Neural progenitor cell (in vitro differentiated cells): ENCODE measurements at regions not wholly inside any gene's neighbourhood (a gene's known extent, or its start where the extent isn't known, plus 50 kb on each side); places are given as distances from the start of the nearest gene placed in this dataset.

Experiments used
- DNase-seq: peaks from one replicate; pipeline ENCODE4 v3.0.0-alpha.2; 2016; ENCODE audit warnings: low spot score
- H2AFZ ChIP-seq: fragments of 200-600 bp; sonication (generic); replicated peaks from 2 replicates; pipeline ENCODE4 v1.6.1; 2016; ENCODE audit warnings: antibody characterized with exemption
- H3F3A ChIP-seq: fragments of 200-600 bp; sonication (generic); 2 replicates; pipeline ENCODE4 v1.6.1; 2016; ENCODE audit warnings: antibody characterized with exemption, low read depth
- H3K27ac ChIP-seq: fragments of 200-600 bp; sonication (generic); 2 replicates; pipeline ENCODE4 v1.5.1; 2016; ENCODE audit warnings: mild to moderate bottlenecking
- H3K27me3 ChIP-seq: fragments of 200-600 bp; sonication (generic); 2 replicates; pipeline ENCODE4 v1.6.1; 2016; ENCODE audit warnings: mild to moderate bottlenecking, moderate library complexity
- H3K36me3 ChIP-seq: fragments of 200-600 bp; sonication (generic); 2 replicates; pipeline ENCODE4 v1.5.1; 2016
- H3K4me1 ChIP-seq: fragments of 200-600 bp; sonication (generic); 2 replicates; pipeline ENCODE4 v1.6.1; 2016; ENCODE audit warnings: mixed run types
- H3K4me2 ChIP-seq: fragments of 200-600 bp; sonication (generic); 2 replicates; pipeline ENCODE4 v1.6.1; 2016
- H3K4me3 ChIP-seq: fragments of 200-600 bp; sonication (generic); 2 replicates; pipeline ENCODE4 v1.5.1; 2016
- H3K79me2 ChIP-seq: fragments of 200-600 bp; sonication (generic); 2 replicates; pipeline ENCODE4 v1.6.1; 2016; ENCODE audit warnings: low read depth
- H3K9ac ChIP-seq: fragments of 200-600 bp; sonication (generic); 2 replicates; pipeline ENCODE4 v1.6.1; 2016
- H3K9me3 ChIP-seq: fragments of 200-600 bp; sonication (generic); 2 replicates; pipeline ENCODE4 v1.5.1; 2016; ENCODE audit warnings: low read depth
- H4K20me1 ChIP-seq: fragments of 200-600 bp; sonication (generic); 2 replicates; pipeline ENCODE4 v1.6.1; 2016; ENCODE audit warnings: low read depth
- H3K27ac Mint-ChIP-seq: 3 replicates; pipeline ENCODE4 v1.8.0; 2021; ENCODE audit warnings: mixed read lengths
- H3K27me3 Mint-ChIP-seq: 2 replicates; pipeline ENCODE4 v1.8.0; 2022; ENCODE audit warnings: low read depth, mild to moderate bottlenecking, inconsistent platforms, moderate library complexity, mixed read lengths; ENCODE audit not compliant: insufficient read depth
- H3K36me3 Mint-ChIP-seq: 3 replicates; pipeline ENCODE4 v1.8.0; 2021; ENCODE audit warnings: mixed read lengths
- H3K4me1 Mint-ChIP-seq: 3 replicates; pipeline ENCODE4 v1.8.0; 2021; ENCODE audit warnings: mixed read lengths
- H3K4me3 Mint-ChIP-seq: 3 replicates; pipeline ENCODE4 v1.8.0; 2021; ENCODE audit warnings: mild to moderate bottlenecking, moderate library complexity, mixed read lengths
- H3K9me3 Mint-ChIP-seq: 3 replicates; pipeline ENCODE4 v1.8.0; 2020; ENCODE audit warnings: mixed read lengths
- EZH2 ChIP-seq: fragments of 200-600 bp; sonication (generic); IDR thresholded peaks from 2 replicates; pipeline ENCODE4 v1.6.1; 2017; ENCODE audit warnings: antibody characterized with exemption, mild to moderate bottlenecking, moderate library complexity
- EZH2phosphoT487 ChIP-seq: fragments of 200-600 bp; sonication (generic); IDR thresholded peaks from 2 replicates; pipeline ENCODE4 v1.6.1; 2017; ENCODE audit warnings: antibody characterized with exemption
- TF ChIP-seq, protein P1 (sequence below): fragments of 200-600 bp; sonication (generic); IDR thresholded peaks from 2 replicates; pipeline ENCODE4 v1.5.1; 2017; ENCODE audit warnings: antibody characterized with exemption, mild to moderate bottlenecking

DNA sequence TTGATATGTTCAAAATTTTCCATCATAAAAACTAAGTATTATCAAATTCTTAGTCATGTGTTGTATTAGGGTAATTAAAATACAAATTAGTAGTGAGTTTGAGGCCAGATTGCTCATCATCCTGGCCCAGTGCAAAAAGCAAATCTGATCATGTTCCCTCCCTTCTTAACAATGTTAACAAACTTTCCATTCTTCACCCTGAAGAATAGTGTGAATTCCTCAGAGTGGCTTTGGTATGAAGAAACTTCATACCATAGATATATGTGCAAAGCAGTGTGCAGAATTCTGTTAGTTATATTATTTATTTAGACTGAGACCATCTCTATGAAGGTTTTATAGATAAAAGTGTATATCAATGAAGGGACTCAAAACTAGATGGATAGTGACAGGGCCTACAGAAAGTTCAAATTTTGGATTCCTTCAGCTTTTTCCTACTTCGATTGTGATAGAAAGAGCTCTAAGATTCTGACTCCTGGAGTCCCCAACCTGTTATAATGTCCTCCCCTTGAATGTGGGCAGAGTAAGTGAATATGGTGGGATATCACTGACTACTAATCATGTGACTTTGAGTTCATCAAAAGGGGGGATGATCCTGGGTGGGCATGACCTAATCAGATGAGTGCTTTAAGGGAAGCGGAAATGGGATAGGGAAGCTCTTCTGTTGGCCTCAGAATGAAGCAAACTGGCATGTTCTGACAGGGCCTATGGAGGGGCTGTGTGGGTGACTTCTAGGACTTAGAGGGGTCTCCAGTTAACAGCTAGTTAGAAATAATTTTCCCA is 271.4 kb downstream of the BTG1 start:
- H3K9ac ChIP-seq, result no peak overlapping the region
- H2AFZ ChIP-seq, result no peak overlapping the region
- H3K4me3 Mint-ChIP-seq, result no peak overlapping the region
- no peaks in the 10 kb centered on the region for H3K27me3 Mint-ChIP-seq
- no peaks in the 10 kb centered on the region for H3K27me3 ChIP-seq
- peaks cover 2% of the 10 kb centered on the region for H3K9me3 Mint-ChIP-seq
- no peaks in the 10 kb centered on the region for H3K9me3 ChIP-seq
- H3K4me3 ChIP-seq, result no peak overlapping the region
- no peaks in the 10 kb centered on the region for H3K36me3 Mint-ChIP-seq
- no peaks in the 10 kb centered on the region for H3K79me2 ChIP-seq
- no peaks in the 10 kb centered on the region for H3F3A ChIP-seq
- H3K27ac ChIP-seq, result no peak overlapping the region
- TF ChIP-seq EZH2phosphoT487 (no peak), EZH2 (no peak)
- TF ChIP-seq, protein P1, sequence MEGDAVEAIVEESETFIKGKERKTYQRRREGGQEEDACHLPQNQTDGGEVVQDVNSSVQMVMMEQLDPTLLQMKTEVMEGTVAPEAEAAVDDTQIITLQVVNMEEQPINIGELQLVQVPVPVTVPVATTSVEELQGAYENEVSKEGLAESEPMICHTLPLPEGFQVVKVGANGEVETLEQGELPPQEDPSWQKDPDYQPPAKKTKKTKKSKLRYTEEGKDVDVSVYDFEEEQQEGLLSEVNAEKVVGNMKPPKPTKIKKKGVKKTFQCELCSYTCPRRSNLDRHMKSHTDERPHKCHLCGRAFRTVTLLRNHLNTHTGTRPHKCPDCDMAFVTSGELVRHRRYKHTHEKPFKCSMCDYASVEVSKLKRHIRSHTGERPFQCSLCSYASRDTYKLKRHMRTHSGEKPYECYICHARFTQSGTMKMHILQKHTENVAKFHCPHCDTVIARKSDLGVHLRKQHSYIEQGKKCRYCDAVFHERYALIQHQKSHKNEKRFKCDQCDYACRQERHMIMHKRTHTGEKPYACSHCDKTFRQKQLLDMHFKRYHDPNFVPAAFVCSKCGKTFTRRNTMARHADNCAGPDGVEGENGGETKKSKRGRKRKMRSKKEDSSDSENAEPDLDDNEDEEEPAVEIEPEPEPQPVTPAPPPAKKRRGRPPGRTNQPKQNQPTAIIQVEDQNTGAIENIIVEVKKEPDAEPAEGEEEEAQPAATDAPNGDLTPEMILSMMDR, result no peak
- no peaks in the 10 kb centered on the region for H4K20me1 ChIP-seq
- H3K27ac Mint-ChIP-seq, result no peak overlapping the region
- H3K36me3 ChIP-seq, result no peaks in the 10 kb centered on the region
- H3K4me2 ChIP-seq, result no peak overlapping the region
- DNase-seq, result no peak
- H3K4me1 ChIP-seq, result no peaks in the 10 kb centered on the region
- H3K4me1 Mint-ChIP-seq, result no peaks in the 10 kb centered on the region

DNA sequence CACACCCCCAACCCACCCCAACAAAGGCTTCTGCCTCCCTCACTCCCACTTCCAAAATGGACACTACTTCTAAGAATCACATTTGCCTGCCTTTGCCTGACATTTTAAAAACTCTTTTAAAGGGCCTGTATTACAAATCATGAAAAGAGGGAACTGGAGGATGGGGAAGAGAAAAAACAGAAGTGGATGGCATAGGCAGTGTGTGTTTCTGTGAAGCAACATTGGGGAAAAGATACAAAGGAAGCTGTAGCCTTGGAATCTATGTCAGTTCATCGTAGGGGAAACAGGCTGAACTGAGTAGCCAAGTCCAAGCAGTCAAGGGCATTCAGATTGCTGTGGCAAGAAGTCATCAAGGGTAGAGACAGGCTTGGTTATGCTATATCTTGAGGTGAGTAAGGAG is 273.9 kb downstream of the BTG1 start:
- Mint-ChIP-seq H3K27ac (no peak overlapping the region), H3K27me3 (no peaks in the 10 kb centered on the region), H3K9me3 (peaks cover 2% of the 10 kb centered on the region), H3K4me1 (peaks cover 9% of the 10 kb centered on the region), H3K36me3 (no peaks in the 10 kb centered on the region), H3K4me3 (no peak overlapping the region)
- Histone ChIP-seq H3K27ac (no peak overlapping the region), H4K20me1 (no peaks in the 10 kb centered on the region), H3K36me3 (no peaks in the 10 kb centered on the region), H3K9me3 (no peaks in the 10 kb centered on the region), H3K27me3 (no peaks in the 10 kb centered on the region), H3K9ac (no peak overlapping the region), H2AFZ (no peak overlapping the region), H3F3A (no peaks in the 10 kb centered on the region), H3K4me3 (no peak overlapping the region), H3K4me2 (no peak overlapping the region), H3K4me1 (no peaks in the 10 kb centered on the region), H3K79me2 (no peaks in the 10 kb centered on the region)
- TF ChIP-seq EZH2 (no peak), EZH2phosphoT487 (no peak)
- TF ChIP-seq, protein P1, result no peak
- DNase-seq, result no peak

DNA sequence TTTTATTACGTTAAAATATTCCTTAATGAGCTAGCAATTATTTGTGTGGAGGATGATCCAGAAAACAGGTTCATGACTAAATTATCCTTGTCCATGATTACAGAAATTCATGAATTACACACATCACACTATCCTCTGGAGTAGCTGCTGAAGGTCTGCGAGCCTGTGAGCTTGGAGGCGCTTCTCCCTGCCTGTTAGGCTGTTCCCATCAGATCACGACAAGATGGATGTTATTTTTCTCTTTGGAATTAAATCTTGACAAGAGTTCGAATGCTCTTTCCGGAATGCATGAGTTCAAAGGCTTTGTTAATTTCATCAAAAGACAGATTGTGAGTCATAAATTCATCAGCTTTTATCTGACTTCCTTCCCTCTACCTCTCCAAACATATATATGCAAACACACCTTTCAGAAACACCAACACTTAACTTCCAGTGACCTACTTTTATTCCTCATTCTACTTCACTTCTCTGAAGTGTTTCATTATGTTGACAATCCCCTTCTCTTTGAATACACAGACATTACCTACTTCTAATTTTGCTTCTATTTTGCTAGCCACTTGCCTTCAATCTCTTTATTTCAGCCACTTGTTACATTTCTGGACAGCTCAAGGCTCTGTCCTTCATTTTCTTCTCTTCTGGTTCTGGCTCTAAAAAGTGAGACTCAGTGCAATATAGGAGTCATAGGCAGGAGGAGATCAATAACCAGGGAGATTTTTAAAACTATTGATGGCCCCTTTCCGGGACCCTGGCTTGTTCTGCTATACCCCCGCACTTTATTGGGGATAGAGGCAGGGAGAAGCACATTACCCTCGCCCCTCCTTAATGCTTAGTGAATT is 274.6 kb downstream of the BTG1 start:
- Histone ChIP-seq H3K4me3 (no peak overlapping the region), H4K20me1 (no peaks in the 10 kb centered on the region), H3K9ac (no peak overlapping the region), H3K27me3 (no peaks in the 10 kb centered on the region), H3K27ac (no peak overlapping the region), H3K79me2 (no peaks in the 10 kb centered on the region), H3K9me3 (no peaks in the 10 kb centered on the region), H2AFZ (no peak overlapping the region), H3K4me1 (no peaks in the 10 kb centered on the region), H3F3A (no peaks in the 10 kb centered on the region), H3K4me2 (no peak overlapping the region), H3K36me3 (no peaks in the 10 kb centered on the region)
- Mint-ChIP-seq H3K27me3 (no peaks in the 10 kb centered on the region), H3K9me3 (peaks cover 2% of the 10 kb centered on the region), H3K4me3 (no peak overlapping the region), H3K36me3 (no peaks in the 10 kb centered on the region), H3K4me1 (peaks cover 9% of the 10 kb centered on the region), H3K27ac (no peak overlapping the region)
- TF ChIP-seq EZH2, result no peak
- DNase-seq, result no peak

DNA sequence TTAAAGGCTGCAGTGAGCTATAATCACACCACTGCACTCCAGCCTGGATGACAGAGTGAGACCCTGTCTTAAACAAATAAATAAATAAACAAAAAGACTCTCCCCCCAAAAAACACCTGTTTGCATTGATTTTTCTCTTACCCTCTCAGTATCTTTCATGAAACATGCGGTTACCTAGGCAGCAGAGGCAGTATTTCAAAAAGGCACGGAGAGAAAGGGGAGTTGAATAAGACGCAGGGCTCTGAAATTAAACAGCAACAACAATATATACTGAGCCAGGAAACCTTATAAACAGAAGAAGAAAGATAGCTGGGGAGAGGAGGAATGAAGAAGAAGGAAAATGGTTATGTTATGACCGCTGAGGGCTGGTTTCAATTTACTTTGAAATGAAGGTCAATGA is 277.6 kb downstream of the BTG1 start:
- Mint-ChIP-seq H3K4me1 (peaks cover 9% of the 10 kb centered on the region), H3K27me3 (peaks cover 3% of the 10 kb centered on the region), H3K36me3 (no peaks in the 10 kb centered on the region), H3K9me3 (peaks cover 2% of the 10 kb centered on the region), H3K4me3 (no peak overlapping the region), H3K27ac (peak overlapping the region; percentile 36)
- TF ChIP-seq, protein P1, result no peak
- TF ChIP-seq EZH2, result no peak
- no peak for TF ChIP-seq EZH2phosphoT487
- H3K4me3 ChIP-seq, result no peak overlapping the region
- H3K9me3 ChIP-seq, result no peaks in the 10 kb centered on the region
- H3K4me2 ChIP-seq, result no peak overlapping the region
- H3K27me3 ChIP-seq, result no peaks in the 10 kb centered on the region
- no peaks in the 10 kb centered on the region for H3F3A ChIP-seq
- no peaks in the 10 kb centered on the region for H3K36me3 ChIP-seq
- no peaks in the 10 kb centered on the region for H4K20me1 ChIP-seq
- no peak overlapping the region for H3K9ac ChIP-seq
- DNase-seq, result no peak
- no peak overlapping the region for H3K27ac ChIP-seq
- no peaks in the 10 kb centered on the region for H3K79me2 ChIP-seq
- H2AFZ ChIP-seq, result no peak overlapping the region
- no peaks in the 10 kb centered on the region for H3K4me1 ChIP-seq
